Upper lobe of left lung (tissue), 4 donors: ENCODE measurements at regions not wholly inside any gene's neighbourhood (a gene's known extent, or its start where the extent isn't known, plus 50 kb on each side); places are given as distances from the start of the nearest gene placed in this dataset.

Source experiments
- EP300 ChIP-seq, 4 donors: sonication (generic); formaldehyde crosslinking; IDR thresholded peaks; one replicate each; pipeline ENCODE4 v1.5.1; 2017; ENCODE audit warnings: antibody characterized with exemption in 4 of 4, control low read depth in 2 of 4
- POLR2A ChIP-seq, 4 donors: fragments of 450-650 bp; IDR thresholded peaks; one replicate each; pipeline ENCODE4 v1.5.1; 2016 to 2017; ENCODE audit warnings: antibody characterized with exemption in 4 of 4, mild to moderate bottlenecking in 2 of 4
- POLR2AphosphoS5 ChIP-seq, 2 donors: sonication (generic); formaldehyde crosslinking; IDR thresholded peaks; one replicate each; pipeline ENCODE4 v1.5.1; 2017; ENCODE audit warnings: antibody characterized with exemption in 2 of 2
- TF ChIP-seq, protein P1 (sequence below), 6 experiments: fragments of 450-650 bp in 4 of 6; fragments of 200-600 bp in 2 of 6; sonication (generic) in 2 of 6; IDR thresholded peaks; one replicate each; pipeline ENCODE4 v1.5.1; 2016 to 2019; ENCODE audit warnings: antibody characterized with exemption in 6 of 6

- TF ChIP-seq, protein P1, sequence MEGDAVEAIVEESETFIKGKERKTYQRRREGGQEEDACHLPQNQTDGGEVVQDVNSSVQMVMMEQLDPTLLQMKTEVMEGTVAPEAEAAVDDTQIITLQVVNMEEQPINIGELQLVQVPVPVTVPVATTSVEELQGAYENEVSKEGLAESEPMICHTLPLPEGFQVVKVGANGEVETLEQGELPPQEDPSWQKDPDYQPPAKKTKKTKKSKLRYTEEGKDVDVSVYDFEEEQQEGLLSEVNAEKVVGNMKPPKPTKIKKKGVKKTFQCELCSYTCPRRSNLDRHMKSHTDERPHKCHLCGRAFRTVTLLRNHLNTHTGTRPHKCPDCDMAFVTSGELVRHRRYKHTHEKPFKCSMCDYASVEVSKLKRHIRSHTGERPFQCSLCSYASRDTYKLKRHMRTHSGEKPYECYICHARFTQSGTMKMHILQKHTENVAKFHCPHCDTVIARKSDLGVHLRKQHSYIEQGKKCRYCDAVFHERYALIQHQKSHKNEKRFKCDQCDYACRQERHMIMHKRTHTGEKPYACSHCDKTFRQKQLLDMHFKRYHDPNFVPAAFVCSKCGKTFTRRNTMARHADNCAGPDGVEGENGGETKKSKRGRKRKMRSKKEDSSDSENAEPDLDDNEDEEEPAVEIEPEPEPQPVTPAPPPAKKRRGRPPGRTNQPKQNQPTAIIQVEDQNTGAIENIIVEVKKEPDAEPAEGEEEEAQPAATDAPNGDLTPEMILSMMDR (IDR thresholded peaks at IDR 0.05), result no peak
- TF ChIP-seq POLR2A (IDR thresholded peaks at IDR 0.05), result no peak
- TF ChIP-seq POLR2AphosphoS5 (IDR thresholded peaks at IDR 0.05), result no peak
- TF ChIP-seq EP300 (IDR thresholded peaks at IDR 0.05), result no peak
Measured at GRCh38 chr13:22137361-22138050, 466.6 kb downstream of the FGF9 start.
